ENCODE measurements at regions not wholly inside any gene's neighbourhood (a gene's known extent, or its start where the extent isn't known, plus 50 kb on each side); places are given as distances from the start of the nearest gene placed in this dataset.

DNA sequence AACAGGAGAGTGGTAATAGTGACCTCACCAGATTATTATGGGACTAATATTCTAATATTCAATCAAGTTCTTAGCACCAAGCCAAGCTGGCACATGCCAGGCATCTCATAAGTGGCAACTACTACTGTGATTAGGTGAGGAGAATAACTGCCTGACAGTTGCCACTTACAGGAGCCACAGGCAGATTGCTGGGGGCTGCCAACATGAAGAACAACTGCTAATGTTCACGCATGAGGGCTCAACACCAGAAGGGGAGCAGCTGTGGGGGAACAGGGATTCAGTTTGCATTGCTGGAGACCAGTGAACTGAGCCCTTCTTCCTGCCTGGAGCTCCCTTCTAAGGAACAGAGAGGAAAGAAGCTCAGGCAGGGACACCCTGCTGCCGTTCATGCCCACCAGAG, 504.5 kb downstream of the FOXO1 start:
- Mint-ChIP-seq H3K9me3 (no peaks in the 10 kb centered on the region), H3K27ac (no peak overlapping the region), H3K27me3 (ENCODE audit: insufficient read depth, low read depth, poor library complexity) (no peaks in the 10 kb centered on the region), H3K4me3 (no peak overlapping the region), H3K4me1 (no peaks in the 10 kb centered on the region), H3K36me3 (ENCODE audit: low read depth) (no peaks in the 10 kb centered on the region)
- Histone ChIP-seq H3F3A (replicated peaks; ENCODE audit: low read depth) (no peaks in the 10 kb centered on the region), H3K27ac (ENCODE audit: low read depth) (no peak overlapping the region), H2AFZ (no peak overlapping the region), H3K4me2 (no peak overlapping the region), H4K20me1 (replicated peaks; ENCODE audit: insufficient read depth) (no peaks in the 10 kb centered on the region), H3K36me3 (ENCODE audit: insufficient read depth) (no peaks in the 10 kb centered on the region), H3K4me1 (ENCODE audit: insufficient read depth) (no peaks in the 10 kb centered on the region), H3K9me2 (ENCODE audit: insufficient read depth) (no peaks in the 10 kb centered on the region; the same call in 1 of the 2 replicates), H3K79me2 (replicated peaks; ENCODE audit: insufficient read depth) (no peaks in the 10 kb centered on the region), H3K4me3 (no peak overlapping the region), H3K27me3 (ENCODE audit: insufficient read depth) (no peaks in the 10 kb centered on the region)
- ATAC-seq, result no peak
- TF ChIP-seq ZNF114 (CRISPR knock-in tag; IDR thresholded peaks at IDR 0.05) (no peak), NANOG (IDR thresholded peaks at IDR 0.05; ENCODE audit: borderline replicate concordance) (no peak), EZH2 (IDR thresholded peaks at IDR 0.05; ENCODE audit: low read depth, unreplicated experiment) (no peak), EZH2phosphoT487 (IDR thresholded peaks at IDR 0.05; ENCODE audit: unreplicated experiment) (no peak), POLR2AphosphoS5 (IDR thresholded peaks at IDR 0.05; ENCODE audit: low read depth) (no peak), ZNF331 (CRISPR knock-in tag; IDR thresholded peaks at IDR 0.05; ENCODE audit: low read depth) (no peak), STAT1 (IDR thresholded peaks at IDR 0.05; ENCODE audit: unreplicated experiment) (no peak), JUNB (IDR thresholded peaks at IDR 0.05; ENCODE audit: unreplicated experiment) (no peak), CREB1 (CRISPR knock-in tag; IDR thresholded peaks at IDR 0.05; ENCODE audit: low read depth) (no peak)
- TF ChIP-seq, protein P1, sequence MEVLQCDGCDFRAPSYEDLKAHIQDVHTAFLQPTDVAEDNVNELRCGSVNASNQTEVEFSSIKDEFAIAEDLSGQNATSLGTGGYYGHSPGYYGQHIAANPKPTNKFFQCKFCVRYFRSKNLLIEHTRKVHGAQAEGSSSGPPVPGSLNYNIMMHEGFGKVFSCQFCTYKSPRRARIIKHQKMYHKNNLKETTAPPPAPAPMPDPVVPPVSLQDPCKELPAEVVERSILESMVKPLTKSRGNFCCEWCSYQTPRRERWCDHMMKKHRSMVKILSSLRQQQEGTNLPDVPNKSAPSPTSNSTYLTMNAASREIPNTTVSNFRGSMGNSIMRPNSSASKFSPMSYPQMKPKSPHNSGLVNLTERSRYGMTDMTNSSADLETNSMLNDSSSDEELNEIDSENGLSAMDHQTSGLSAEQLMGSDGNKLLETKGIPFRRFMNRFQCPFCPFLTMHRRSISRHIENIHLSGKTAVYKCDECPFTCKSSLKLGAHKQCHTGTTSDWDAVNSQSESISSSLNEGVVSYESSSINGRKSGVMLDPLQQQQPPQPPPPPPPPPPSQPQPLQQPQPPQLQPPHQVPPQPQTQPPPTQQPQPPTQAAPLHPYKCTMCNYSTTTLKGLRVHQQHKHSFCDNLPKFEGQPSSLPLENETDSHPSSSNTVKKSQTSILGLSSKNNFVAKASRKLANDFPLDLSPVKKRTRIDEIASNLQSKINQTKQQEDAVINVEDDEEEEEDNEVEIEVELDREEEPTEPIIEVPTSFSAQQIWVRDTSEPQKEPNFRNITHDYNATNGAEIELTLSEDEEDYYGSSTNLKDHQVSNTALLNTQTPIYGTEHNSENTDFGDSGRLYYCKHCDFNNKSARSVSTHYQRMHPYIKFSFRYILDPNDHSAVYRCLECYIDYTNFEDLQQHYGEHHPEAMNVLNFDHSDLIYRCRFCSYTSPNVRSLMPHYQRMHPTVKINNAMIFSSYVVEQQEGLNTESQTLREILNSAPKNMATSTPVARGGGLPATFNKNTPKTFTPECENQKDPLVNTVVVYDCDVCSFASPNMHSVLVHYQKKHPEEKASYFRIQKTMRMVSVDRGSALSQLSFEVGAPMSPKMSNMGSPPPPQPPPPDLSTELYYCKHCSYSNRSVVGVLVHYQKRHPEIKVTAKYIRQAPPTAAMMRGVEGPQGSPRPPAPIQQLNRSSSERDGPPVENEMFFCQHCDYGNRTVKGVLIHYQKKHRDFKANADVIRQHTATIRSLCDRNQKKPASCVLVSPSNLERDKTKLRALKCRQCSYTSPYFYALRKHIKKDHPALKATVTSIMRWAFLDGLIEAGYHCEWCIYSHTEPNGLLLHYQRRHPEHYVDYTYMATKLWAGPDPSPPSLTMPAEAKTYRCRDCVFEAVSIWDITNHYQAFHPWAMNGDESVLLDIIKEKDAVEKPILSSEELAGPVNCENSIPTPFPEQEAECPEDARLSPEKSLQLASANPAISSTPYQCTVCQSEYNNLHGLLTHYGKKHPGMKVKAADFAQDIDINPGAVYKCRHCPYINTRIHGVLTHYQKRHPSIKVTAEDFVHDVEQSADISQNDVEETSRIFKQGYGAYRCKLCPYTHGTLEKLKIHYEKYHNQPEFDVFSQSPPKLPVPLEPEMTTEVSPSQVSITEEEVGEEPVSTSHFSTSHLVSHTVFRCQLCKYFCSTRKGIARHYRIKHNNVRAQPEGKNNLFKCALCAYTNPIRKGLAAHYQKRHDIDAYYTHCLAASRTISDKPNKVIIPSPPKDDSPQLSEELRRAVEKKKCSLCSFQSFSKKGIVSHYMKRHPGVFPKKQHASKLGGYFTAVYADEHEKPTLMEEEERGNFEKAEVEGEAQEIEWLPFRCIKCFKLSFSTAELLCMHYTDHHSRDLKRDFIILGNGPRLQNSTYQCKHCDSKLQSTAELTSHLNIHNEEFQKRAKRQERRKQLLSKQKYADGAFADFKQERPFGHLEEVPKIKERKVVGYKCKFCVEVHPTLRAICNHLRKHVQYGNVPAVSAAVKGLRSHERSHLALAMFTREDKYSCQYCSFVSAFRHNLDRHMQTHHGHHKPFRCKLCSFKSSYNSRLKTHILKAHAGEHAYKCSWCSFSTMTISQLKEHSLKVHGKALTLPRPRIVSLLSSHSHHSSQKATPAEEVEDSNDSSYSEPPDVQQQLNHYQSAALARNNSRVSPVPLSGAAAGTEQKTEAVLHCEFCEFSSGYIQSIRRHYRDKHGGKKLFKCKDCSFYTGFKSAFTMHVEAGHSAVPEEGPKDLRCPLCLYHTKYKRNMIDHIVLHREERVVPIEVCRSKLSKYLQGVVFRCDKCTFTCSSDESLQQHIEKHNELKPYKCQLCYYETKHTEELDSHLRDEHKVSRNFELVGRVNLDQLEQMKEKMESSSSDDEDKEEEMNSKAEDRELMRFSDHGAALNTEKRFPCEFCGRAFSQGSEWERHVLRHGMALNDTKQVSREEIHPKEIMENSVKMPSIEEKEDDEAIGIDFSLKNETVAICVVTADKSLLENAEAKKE (CRISPR knock-in tag; IDR thresholded peaks at IDR 0.05), result no peak
- TF ChIP-seq, protein P2, sequence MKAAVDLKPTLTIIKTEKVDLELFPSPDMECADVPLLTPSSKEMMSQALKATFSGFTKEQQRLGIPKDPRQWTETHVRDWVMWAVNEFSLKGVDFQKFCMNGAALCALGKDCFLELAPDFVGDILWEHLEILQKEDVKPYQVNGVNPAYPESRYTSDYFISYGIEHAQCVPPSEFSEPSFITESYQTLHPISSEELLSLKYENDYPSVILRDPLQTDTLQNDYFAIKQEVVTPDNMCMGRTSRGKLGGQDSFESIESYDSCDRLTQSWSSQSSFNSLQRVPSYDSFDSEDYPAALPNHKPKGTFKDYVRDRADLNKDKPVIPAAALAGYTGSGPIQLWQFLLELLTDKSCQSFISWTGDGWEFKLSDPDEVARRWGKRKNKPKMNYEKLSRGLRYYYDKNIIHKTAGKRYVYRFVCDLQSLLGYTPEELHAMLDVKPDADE (IDR thresholded peaks at IDR 0.05), result no peak
- TF ChIP-seq, protein P3, sequence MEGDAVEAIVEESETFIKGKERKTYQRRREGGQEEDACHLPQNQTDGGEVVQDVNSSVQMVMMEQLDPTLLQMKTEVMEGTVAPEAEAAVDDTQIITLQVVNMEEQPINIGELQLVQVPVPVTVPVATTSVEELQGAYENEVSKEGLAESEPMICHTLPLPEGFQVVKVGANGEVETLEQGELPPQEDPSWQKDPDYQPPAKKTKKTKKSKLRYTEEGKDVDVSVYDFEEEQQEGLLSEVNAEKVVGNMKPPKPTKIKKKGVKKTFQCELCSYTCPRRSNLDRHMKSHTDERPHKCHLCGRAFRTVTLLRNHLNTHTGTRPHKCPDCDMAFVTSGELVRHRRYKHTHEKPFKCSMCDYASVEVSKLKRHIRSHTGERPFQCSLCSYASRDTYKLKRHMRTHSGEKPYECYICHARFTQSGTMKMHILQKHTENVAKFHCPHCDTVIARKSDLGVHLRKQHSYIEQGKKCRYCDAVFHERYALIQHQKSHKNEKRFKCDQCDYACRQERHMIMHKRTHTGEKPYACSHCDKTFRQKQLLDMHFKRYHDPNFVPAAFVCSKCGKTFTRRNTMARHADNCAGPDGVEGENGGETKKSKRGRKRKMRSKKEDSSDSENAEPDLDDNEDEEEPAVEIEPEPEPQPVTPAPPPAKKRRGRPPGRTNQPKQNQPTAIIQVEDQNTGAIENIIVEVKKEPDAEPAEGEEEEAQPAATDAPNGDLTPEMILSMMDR (conservative IDR thresholded peaks at IDR 0.05; ENCODE audit: low read depth in 2 of 2), result no peak
- TF ChIP-seq, protein P4, sequence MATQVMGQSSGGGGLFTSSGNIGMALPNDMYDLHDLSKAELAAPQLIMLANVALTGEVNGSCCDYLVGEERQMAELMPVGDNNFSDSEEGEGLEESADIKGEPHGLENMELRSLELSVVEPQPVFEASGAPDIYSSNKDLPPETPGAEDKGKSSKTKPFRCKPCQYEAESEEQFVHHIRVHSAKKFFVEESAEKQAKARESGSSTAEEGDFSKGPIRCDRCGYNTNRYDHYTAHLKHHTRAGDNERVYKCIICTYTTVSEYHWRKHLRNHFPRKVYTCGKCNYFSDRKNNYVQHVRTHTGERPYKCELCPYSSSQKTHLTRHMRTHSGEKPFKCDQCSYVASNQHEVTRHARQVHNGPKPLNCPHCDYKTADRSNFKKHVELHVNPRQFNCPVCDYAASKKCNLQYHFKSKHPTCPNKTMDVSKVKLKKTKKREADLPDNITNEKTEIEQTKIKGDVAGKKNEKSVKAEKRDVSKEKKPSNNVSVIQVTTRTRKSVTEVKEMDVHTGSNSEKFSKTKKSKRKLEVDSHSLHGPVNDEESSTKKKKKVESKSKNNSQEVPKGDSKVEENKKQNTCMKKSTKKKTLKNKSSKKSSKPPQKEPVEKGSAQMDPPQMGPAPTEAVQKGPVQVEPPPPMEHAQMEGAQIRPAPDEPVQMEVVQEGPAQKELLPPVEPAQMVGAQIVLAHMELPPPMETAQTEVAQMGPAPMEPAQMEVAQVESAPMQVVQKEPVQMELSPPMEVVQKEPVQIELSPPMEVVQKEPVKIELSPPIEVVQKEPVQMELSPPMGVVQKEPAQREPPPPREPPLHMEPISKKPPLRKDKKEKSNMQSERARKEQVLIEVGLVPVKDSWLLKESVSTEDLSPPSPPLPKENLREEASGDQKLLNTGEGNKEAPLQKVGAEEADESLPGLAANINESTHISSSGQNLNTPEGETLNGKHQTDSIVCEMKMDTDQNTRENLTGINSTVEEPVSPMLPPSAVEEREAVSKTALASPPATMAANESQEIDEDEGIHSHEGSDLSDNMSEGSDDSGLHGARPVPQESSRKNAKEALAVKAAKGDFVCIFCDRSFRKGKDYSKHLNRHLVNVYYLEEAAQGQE (IDR thresholded peaks at IDR 0.05; ENCODE audit: unreplicated experiment), result no peak
- DNase-seq (ENCODE audit: low spot score), result no peak

Data from GM23338 (cell line).